ENCODE measurements at regions not wholly inside any gene's neighbourhood (a gene's known extent, or its start where the extent isn't known, plus 50 kb on each side); places are given as distances from the start of the nearest gene placed in this dataset.

GRCh38 chr2:129720761-129721160 is 258.7 kb upstream of the RAB6C start:
- POLR2A ChIA-PET (ENCODE audit: unreplicated experiment): no interaction called here
- no peak for TF ChIP-seq EZH2 (IDR thresholded peaks at IDR 0.05; ENCODE audit: low read depth)
- TF ChIP-seq CTCF (conservative IDR thresholded peaks at IDR 0.05): no peak

DNA sequence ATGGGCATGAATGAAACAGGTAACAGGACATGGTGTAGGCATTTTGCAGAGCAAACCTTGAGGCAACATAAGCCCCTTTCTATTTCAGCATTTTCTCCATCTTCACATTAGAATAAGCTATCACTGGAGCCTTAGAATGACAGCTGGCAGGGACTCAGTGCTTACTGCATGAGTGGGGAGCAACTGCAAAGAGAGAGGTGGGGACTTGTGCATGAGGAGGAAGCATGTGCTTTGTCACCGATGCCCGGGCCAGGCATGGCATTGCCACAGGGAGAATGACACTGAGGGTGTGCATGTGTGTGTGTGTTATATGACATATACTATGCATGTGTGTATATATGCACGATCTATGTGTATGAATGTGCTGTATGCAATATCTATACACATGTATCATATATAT is 258.2 kb upstream of the RAB6C start:
- H3K79me2 ChIP-seq (ENCODE audit: low read depth): no peaks in the 10 kb centered on the region
- H3F3A ChIP-seq (ENCODE audit: insufficient read depth, low read depth): no peaks in the 10 kb centered on the region
- H3K4me1 ChIP-seq (replicated peaks; ENCODE audit: insufficient read depth): no peaks in the 10 kb centered on the region
- no peaks in the 10 kb centered on the region for H3K9me3 ChIP-seq (ENCODE audit: insufficient read depth, low read depth)
- no peaks in the 10 kb centered on the region for H3K9me2 ChIP-seq (ENCODE audit: insufficient read depth)
- H3K4me3 ChIP-seq: no peak overlapping the region
- TF ChIP-seq EZH2 (IDR thresholded peaks at IDR 0.05; ENCODE audit: low read depth) (no peak), CTCF (conservative IDR thresholded peaks at IDR 0.05) (no peak)
- no peak overlapping the region for H3K27ac ChIP-seq
- peaks cover 62% of the 10 kb centered on the region for H3K27me3 ChIP-seq (ENCODE audit: insufficient read depth, low read depth)
- POLR2A ChIA-PET (ENCODE audit: unreplicated experiment): no interaction called here
- CTCF ChIA-PET: no interaction called here
- H3K36me3 ChIP-seq (ENCODE audit: low read depth): no peaks in the 10 kb centered on the region
- no peaks in the 10 kb centered on the region for H4K20me1 ChIP-seq (ENCODE audit: insufficient read depth)
- BruUV-seq (replicated peaks): no TSS peak
- intact Hi-C loops (cut with micrococcal nuclease; ENCODE audit: unreplicated experiment): no loop called here
- no peak overlapping the region for H2AFZ ChIP-seq
- H3K4me2 ChIP-seq: no peak overlapping the region
- DNase-seq: no peak

More at GRCh38 chr2:129720761-129721160, 258.7 kb upstream of the RAB6C start:
- BruUV-seq (replicated peaks): no TSS peak
- Histone ChIP-seq H3K27me3 (ENCODE audit: insufficient read depth, low read depth) (peaks cover 66% of the 10 kb centered on the region), H3K4me3 (no peak overlapping the region), H3K4me1 (replicated peaks; ENCODE audit: insufficient read depth) (no peaks in the 10 kb centered on the region), H3K9me3 (ENCODE audit: insufficient read depth, low read depth) (no peaks in the 10 kb centered on the region), H3F3A (ENCODE audit: insufficient read depth, low read depth) (no peaks in the 10 kb centered on the region), H3K27ac (no peak overlapping the region), H4K20me1 (ENCODE audit: insufficient read depth) (no peaks in the 10 kb centered on the region), H3K9me2 (ENCODE audit: insufficient read depth) (no peaks in the 10 kb centered on the region), H3K36me3 (ENCODE audit: low read depth) (no peaks in the 10 kb centered on the region), H3K79me2 (ENCODE audit: low read depth) (no peaks in the 10 kb centered on the region), H3K4me2 (no peak overlapping the region), H2AFZ (no peak overlapping the region)
- CTCF ChIA-PET: no interaction called here
- intact Hi-C loops (cut with micrococcal nuclease; ENCODE audit: unreplicated experiment): no loop called here
- no peak for DNase-seq

GRCh38 chr2:129721846-129722245 is 257.6 kb upstream of the RAB6C start:
- no peak overlapping the region for H3K27ac ChIP-seq
- no peak for DNase-seq
- no peak overlapping the region for H2AFZ ChIP-seq
- H3K4me3 ChIP-seq: no peak overlapping the region
- TF ChIP-seq CTCF (conservative IDR thresholded peaks at IDR 0.05): no peak
- no peak for TF ChIP-seq EZH2 (IDR thresholded peaks at IDR 0.05; ENCODE audit: low read depth)
- H3F3A ChIP-seq (ENCODE audit: insufficient read depth, low read depth): no peaks in the 10 kb centered on the region
- H3K9me2 ChIP-seq (ENCODE audit: insufficient read depth): no peaks in the 10 kb centered on the region
- no peaks in the 10 kb centered on the region for H3K4me1 ChIP-seq (replicated peaks; ENCODE audit: insufficient read depth)
- POLR2A ChIA-PET (ENCODE audit: unreplicated experiment): no interaction called here
- CTCF ChIA-PET: no interaction called here
- H3K9me3 ChIP-seq (ENCODE audit: insufficient read depth, low read depth): no peaks in the 10 kb centered on the region
- H3K79me2 ChIP-seq (ENCODE audit: low read depth): no peaks in the 10 kb centered on the region
- no peaks in the 10 kb centered on the region for H4K20me1 ChIP-seq (ENCODE audit: insufficient read depth)
- no peaks in the 10 kb centered on the region for H3K36me3 ChIP-seq (ENCODE audit: low read depth)
- peaks cover 56% of the 10 kb centered on the region for H3K27me3 ChIP-seq (ENCODE audit: insufficient read depth, low read depth)
- intact Hi-C loops (cut with micrococcal nuclease; ENCODE audit: unreplicated experiment): no loop called here
- BruUV-seq (replicated peaks): no TSS peak
- H3K4me2 ChIP-seq: no peak overlapping the region
